HUDEP-2 (cell line): ENCODE measurements at regions not wholly inside any gene's neighbourhood (a gene's known extent, or its start where the extent isn't known, plus 50 kb on each side); places are given as distances from the start of the nearest gene placed in this dataset.
"Not testable (repeated sequence)": the region's sequence is repeated elsewhere in the genome, so short reads cannot be mapped to it uniquely, and the experiment has no call there.

ENCODE experiments used
- DNase-seq, 76 experiments: peaks; one replicate each; lab custom pipeline; 2025; ENCODE audit not compliant: unreplicated experiment in 76 of 76; lab: John Stamatoyannopoulos, UW

GRCh38 chr4:19293080-19293479 lies 958.6 kb upstream of the SLIT2 start:
- DNase-seq = no peak

DNA sequence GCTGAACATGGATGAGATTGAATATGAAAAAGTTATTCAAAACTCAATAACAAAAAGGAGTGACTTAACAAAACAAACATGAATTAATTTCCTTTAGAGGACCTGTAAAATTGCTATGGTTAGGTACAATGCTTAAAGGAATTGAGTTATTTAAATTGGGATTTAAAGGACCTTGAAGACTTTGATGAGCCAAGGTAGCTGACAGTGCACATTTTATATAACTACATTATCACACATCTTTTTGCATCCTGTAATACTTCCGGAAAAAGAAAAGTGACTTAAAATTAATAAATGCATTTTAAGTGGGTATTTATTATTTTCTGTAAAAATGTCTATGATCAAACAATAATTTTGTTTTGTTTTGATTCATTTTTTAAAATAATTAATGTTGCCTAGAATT lies 964.8 kb upstream of the SLIT2 start:
- DNase-seq = no peak

DNA sequence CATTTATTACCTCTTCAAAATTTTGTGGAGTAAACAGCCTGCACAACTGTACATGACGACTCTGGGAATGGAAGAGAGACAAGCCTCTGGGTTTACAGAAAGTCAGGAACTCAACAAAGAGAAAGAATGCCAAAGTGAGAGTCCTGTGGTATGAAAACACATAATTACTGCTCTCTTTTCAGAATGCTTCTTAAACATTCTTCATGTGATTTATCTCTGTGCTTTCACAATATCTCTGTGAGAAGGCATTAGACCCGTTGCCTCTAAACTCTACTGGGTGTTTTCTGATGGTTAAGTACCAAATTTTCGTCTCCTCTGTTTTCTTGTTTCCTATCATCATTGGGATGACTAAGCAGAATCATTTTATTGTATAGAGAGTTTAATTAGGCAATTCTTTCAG lies 966.6 kb upstream of the SLIT2 start:
- DNase-seq = no peak

GRCh38 chr4:19278665-19279064 lies 973.0 kb upstream of the SLIT2 start:
- DNase-seq = no peak

DNA sequence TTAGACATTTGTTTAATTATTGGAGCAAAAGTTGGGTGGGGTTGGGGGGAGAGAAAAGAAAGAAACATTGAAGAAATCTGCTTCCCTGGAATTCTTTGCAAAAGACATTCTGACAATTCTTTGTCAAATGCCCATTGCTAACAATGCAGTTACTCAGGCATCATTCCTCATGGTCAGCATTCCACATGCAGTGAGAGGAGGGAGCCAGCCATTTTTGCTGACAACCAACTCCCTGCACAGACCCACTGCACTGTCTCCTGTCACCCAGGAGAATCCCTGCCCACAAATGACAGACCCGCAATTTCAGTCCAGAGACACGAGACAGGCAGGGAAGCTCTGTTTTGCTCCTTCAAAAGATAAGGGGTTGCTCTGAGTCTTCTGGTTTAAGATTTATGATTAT lies 985.1 kb upstream of the SLIT2 start:
- DNase-seq = no peak

DNA sequence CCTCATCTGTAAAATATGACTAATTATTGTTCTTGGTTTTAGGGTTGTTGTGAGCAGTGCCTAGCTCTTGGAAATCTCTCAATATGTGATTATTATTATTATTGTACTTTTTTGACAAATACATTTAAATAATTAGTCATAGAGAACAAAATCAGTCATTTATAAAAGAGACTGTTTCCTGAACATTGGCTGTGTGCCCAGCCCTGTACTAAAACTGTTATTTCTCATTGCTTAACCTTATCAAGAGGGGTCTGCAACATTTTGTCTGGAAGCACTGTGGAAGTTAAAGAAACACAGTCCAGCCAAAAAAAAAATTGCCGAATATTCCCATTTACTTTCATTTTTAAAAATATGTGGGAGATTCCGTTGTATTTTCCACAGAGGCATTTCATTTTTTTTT lies 989.2 kb upstream of the SLIT2 start:
- DNase-seq = no peak

GRCh38 chr4:19260346-19260745 lies 991.4 kb upstream of the SLIT2 start:
- DNase-seq = no peak

DNA sequence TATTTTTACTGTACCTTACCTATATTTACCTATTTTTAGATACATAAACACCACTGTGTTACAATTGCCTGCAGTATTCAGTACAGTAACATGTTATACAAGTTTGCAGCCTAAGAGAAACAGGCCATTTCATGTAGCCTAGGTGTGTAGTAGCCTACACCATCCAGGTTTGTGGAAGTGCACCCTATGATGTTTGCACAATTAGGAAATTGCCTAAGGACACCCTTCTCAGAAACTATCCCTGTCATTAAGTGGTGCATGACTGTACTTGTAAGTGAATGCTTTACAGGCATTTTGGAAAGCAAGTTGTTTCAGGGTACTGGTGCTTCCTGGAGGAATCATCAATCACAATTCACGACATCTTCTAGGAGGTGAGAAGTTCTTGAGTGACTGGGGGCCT lies 991.8 kb upstream of the SLIT2 start:
- DNase-seq = no peak

GRCh38 chr4:19256823-19257222 lies 994.9 kb upstream of the SLIT2 start:
- DNase-seq = no peak

GRCh38 chr4:19254486-19254885 lies 997.2 kb upstream of the SLIT2 start:
- DNase-seq = no peak

GRCh38 chr4:19248023-19248422 lies 1003.7 kb upstream of the SLIT2 start:
- no peak for DNase-seq

- DNase-seq = no peak
These were observed 1009.8 kb upstream of the SLIT2 start for GRCh38 chr4:19241895-19242294.

- DNase-seq = no peak
These were observed 1012.1 kb upstream of the SLIT2 start for GRCh38 chr4:19239565-19239964.

DNA sequence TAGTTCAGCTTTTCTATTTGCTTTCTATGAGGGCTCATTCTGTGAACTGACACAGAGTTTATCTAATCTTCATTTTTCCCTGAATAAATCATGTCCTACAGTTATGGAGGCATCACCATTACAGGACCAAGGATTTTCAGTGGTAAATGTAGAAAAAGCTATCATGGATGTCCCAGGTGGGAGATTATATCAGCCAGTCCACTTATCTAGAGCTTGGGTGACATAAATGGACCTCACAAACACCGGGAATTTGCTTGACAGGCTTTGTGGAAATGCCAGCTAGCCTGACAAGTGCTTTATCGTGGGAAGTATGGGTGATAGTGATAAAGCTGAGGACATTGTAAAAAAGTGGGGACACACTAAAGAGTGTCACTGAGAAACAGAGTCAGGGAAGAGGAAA lies 1015.2 kb upstream of the SLIT2 start:
- DNase-seq = no peak

DNA sequence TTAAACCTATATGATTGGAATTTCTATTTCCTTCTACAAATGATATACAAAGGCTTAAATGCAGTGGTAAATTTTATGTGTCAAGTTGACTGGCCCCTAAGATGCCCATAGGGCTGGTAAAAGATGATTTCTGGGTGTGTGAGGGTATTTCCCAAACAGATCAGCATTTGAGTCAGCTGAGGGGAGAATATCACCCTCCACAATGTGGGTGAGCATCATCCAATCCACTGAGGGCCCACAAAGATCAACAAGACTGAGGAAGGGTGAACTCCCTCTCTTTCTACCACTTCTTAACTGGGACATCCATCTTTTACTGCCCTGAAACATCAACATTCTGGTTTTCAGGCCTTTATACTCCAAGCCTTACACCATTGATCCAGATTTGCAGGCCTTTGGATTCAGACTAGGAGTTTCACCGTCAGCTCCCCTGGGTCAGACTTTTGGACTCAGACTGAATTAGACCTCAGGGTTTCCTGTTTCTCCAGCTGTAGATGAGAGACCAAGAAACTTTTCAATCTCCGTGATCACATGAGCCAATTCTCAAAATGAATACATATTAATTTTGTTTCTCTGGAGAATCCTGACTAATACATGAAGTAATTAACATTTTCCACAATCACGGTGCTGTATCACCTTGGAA lies 1020.7 kb upstream of the SLIT2 start:
- DNase-seq = no peak

GRCh38 chr4:19227701-19228100 lies 1024.0 kb upstream of the SLIT2 start:
- DNase-seq = no peak

GRCh38 chr4:19224820-19225219 lies 1026.9 kb upstream of the SLIT2 start:
- no peak for DNase-seq

GRCh38 chr4:19216476-19216875 lies 1035.2 kb upstream of the SLIT2 start:
- DNase-seq = no peak

- no peak for DNase-seq
These were observed 1037.0 kb upstream of the SLIT2 start for GRCh38 chr4:19214591-19215186.

DNA sequence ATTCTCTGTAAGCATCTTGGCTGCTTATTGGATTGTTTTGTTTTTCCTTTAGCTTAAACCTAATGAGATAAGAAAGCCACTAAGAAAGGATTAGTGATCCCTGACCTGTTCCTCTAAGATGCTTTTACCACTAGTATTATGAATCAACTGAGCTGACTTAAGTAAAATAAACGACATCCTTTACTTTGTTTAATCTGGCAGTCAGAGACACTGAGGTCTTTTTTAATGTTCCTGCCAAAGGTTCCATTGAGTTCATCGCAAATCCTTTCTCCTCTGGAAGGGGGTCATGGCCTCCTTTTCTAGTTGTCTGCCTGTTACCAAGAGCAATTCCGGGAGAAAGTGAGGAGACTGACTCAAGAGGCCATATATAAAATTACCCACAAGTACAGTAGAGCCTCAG lies 1038.3 kb upstream of the SLIT2 start:
- no peak for DNase-seq

DNA sequence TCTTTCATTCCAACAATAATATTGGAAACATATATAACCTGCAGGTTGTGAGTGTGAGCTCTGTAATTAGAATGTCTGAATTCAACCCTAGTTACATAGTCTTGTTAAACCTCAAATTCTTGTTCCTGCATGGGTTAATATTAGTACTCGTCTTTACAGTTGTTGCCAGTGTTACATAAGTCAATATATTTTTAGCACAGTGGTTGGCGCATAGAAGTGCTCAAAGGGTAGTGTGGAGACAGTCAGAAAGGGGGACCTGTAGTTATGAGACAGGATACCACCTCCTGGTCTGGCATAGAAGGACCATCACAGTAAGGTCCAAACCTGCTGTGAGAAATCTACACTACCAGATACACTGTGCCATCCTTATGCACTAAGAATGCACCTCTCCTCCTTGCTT lies 1045.9 kb upstream of the SLIT2 start:
- no peak for DNase-seq

DNA sequence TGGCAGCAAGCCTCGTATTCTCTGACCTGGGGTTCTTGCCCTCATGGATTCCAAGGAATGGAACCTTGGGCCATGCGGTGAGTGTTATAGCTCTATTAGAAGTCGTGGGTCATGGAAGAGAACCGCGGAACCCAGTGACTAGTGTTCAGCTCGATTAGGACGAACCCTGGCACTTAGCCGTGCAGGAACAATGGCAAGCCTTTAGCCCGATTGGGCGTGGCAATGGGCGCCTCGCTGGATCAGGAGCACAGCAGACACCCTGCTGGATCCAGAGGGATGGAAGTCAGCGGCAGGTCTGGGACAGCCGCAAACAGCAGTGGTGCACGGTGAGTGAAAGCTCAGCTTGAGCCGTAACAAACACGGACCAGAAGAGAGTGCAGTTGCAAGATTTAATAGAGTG lies 1053.9 kb upstream of the SLIT2 start:
- not testable (repeated sequence) for DNase-seq

GRCh38 chr4:19195696-19196095 lies 1056.0 kb upstream of the SLIT2 start:
- DNase-seq = no peak
